ENCODE measurements at regions not wholly inside any gene's neighbourhood (a gene's known extent, or its start where the extent isn't known, plus 50 kb on each side); places are given as distances from the start of the nearest gene placed in this dataset.

- DNase-seq (ENCODE audit: low spot score): no peak
Observed at GRCh38 chr2:240226672-240227537, 86.4 kb upstream of the OTOS start.

- DNase-seq (ENCODE audit: low spot score): no peak
Observed at GRCh38 chr2:240227538-240228428, 87.3 kb upstream of the OTOS start.

- no peak for DNase-seq (ENCODE audit: low spot score)
Observed at GRCh38 chr2:240229005-240229404, 88.5 kb upstream of the OTOS start.

- DNase-seq (ENCODE audit: low spot score): no peak
Observed at GRCh38 chr2:240229603-240230235, 89.3 kb upstream of the OTOS start.

- DNase-seq (ENCODE audit: low spot score): no peak
Observed at GRCh38 chr2:240230291-240230931, 90.0 kb upstream of the OTOS start.

GRCh38 chr2:240231838-240232244 lies 91.4 kb upstream of the OTOS start:
- DNase-seq (ENCODE audit: low spot score): no peak

GRCh38 chr2:240232264-240232915 lies 91.9 kb upstream of the OTOS start:
- DNase-seq (ENCODE audit: low spot score): no peak

- DNase-seq (ENCODE audit: low spot score): peak; percentile 76
Observed at GRCh38 chr2:240232961-240233884, 92.8 kb upstream of the OTOS start.

GRCh38 chr2:240233885-240234502 lies 93.5 kb upstream of the OTOS start:
- no peak for DNase-seq (ENCODE audit: low spot score)

- DNase-seq (ENCODE audit: low spot score): no peak
Observed at GRCh38 chr2:240234503-240234951, 94.1 kb upstream of the OTOS start.

- no peak for DNase-seq (ENCODE audit: low spot score)
Observed at GRCh38 chr2:240235149-240235803, 94.8 kb upstream of the OTOS start.

- DNase-seq (ENCODE audit: low spot score): no peak
Observed at GRCh38 chr2:240235811-240236210, 95.4 kb upstream of the OTOS start.

GRCh38 chr2:240236217-240237111 lies 96.0 kb upstream of the OTOS start:
- DNase-seq (ENCODE audit: low spot score): no peak

- DNase-seq (ENCODE audit: low spot score): peak; percentile 73
Observed at GRCh38 chr2:240237609-240238174, 97.2 kb upstream of the OTOS start.

- no peak for DNase-seq (ENCODE audit: low spot score)
Observed at GRCh38 chr2:240238201-240238600, 97.7 kb upstream of the OTOS start.

GRCh38 chr2:240238786-240239185 lies 98.3 kb upstream of the OTOS start:
- DNase-seq (ENCODE audit: low spot score): no peak

- no peak for DNase-seq (ENCODE audit: low spot score)
Observed at GRCh38 chr2:240239325-240239724, 98.9 kb upstream of the OTOS start.

Data from RKO (cell line).